ENCODE measurements at regions not wholly inside any gene's neighbourhood (a gene's known extent, or its start where the extent isn't known, plus 50 kb on each side); places are given as distances from the start of the nearest gene placed in this dataset.

DNA sequence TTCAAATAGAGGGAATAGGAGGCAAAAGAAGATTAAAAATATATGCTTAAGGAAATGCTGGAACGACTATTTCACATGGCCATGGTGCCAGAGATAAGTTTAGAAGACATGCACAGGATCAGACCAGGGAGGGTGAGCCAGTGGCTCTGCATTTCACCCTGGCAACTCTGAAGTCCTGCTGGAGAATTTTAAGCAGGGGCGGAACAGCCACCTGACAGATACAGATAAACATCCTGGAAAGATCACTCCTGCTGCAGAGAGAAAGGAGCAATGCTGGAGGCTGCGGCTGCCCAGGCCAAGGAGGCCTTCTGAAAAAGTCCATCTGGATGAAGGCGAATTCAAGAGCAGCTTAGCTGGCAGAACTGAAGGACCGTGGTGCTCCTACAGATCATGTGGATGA lies 755.9 kb downstream of the RNF144A start:
- no peak for TF ChIP-seq POLR2AphosphoS5 (IDR thresholded peaks at IDR 0.05)
- TF ChIP-seq, protein P1, sequence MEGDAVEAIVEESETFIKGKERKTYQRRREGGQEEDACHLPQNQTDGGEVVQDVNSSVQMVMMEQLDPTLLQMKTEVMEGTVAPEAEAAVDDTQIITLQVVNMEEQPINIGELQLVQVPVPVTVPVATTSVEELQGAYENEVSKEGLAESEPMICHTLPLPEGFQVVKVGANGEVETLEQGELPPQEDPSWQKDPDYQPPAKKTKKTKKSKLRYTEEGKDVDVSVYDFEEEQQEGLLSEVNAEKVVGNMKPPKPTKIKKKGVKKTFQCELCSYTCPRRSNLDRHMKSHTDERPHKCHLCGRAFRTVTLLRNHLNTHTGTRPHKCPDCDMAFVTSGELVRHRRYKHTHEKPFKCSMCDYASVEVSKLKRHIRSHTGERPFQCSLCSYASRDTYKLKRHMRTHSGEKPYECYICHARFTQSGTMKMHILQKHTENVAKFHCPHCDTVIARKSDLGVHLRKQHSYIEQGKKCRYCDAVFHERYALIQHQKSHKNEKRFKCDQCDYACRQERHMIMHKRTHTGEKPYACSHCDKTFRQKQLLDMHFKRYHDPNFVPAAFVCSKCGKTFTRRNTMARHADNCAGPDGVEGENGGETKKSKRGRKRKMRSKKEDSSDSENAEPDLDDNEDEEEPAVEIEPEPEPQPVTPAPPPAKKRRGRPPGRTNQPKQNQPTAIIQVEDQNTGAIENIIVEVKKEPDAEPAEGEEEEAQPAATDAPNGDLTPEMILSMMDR (IDR thresholded peaks at IDR 0.05): no peak
- TF ChIP-seq POLR2A (IDR thresholded peaks at IDR 0.05): no peak
- no peak for TF ChIP-seq EP300 (IDR thresholded peaks at IDR 0.05)
